ENCODE measurements at regions not wholly inside any gene's neighbourhood (a gene's known extent, or its start where the extent isn't known, plus 50 kb on each side); places are given as distances from the start of the nearest gene placed in this dataset.

DNA sequence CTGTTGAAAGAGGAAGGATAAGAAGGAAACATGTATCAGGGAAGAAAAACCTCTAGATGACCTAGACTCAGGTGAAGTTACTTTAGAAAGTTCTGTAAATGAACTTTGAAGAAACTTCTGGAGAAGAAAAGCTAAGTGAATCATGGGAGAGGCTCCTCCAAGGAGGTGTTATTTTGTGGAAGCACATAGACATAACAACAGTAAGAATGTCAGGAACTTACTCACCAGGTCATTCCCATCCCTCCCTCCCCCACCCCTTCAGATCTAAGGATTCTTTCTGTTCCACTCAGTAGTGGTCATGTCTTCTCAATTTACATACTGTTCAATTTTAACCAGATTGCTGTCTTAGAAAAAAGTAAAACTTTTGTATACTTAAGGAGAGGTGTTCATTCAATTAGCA lies 310.5 kb upstream of the DDX53 start:
- no peak overlapping the region for H3K27ac ChIP-seq
- no peak overlapping the region for H3K4me3 ChIP-seq
- H3K4me1 ChIP-seq = no peaks in the 10 kb centered on the region
- no peaks in the 10 kb centered on the region for H3K9me3 ChIP-seq
- H3K27me3 ChIP-seq = no peaks in the 10 kb centered on the region
- intact Hi-C loops (cut with DNase I) = no loop called here
- H3K36me3 ChIP-seq = no peaks in the 10 kb centered on the region
- no peak for DNase-seq (ENCODE audit: low spot score in 2 of 2)
- TF ChIP-seq, protein P1, sequence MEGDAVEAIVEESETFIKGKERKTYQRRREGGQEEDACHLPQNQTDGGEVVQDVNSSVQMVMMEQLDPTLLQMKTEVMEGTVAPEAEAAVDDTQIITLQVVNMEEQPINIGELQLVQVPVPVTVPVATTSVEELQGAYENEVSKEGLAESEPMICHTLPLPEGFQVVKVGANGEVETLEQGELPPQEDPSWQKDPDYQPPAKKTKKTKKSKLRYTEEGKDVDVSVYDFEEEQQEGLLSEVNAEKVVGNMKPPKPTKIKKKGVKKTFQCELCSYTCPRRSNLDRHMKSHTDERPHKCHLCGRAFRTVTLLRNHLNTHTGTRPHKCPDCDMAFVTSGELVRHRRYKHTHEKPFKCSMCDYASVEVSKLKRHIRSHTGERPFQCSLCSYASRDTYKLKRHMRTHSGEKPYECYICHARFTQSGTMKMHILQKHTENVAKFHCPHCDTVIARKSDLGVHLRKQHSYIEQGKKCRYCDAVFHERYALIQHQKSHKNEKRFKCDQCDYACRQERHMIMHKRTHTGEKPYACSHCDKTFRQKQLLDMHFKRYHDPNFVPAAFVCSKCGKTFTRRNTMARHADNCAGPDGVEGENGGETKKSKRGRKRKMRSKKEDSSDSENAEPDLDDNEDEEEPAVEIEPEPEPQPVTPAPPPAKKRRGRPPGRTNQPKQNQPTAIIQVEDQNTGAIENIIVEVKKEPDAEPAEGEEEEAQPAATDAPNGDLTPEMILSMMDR (IDR thresholded peaks at IDR 0.05) = no peak

DNA sequence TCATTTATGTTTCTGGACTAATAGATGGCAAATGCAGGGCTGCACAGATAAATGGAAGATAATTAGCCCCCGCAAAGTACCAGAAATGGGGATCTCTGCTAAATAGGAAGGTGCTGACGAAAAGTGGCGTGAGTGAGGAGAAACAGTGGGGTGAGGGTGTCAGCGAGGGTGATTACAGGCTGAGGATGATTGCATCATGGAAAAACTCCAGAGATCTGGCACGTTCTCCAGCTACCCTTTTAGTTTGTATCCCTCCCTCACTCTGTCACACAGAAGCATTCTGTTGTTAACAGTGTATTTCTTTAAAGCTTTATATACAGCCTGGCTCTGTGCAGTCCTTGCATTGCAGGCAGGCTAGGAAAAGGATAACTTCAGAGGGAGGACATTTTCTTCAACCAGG lies 309.6 kb upstream of the DDX53 start:
- Histone ChIP-seq H3K4me1 (no peaks in the 10 kb centered on the region), H3K36me3 (no peaks in the 10 kb centered on the region), H3K4me3 (no peak overlapping the region), H3K9me3 (no peaks in the 10 kb centered on the region), H3K27me3 (no peaks in the 10 kb centered on the region), H3K27ac (no peak overlapping the region)
- DNase-seq (ENCODE audit: low spot score in 2 of 2) = no peak
- intact Hi-C loops (cut with DNase I) = no loop called here
- TF ChIP-seq, protein P1 (IDR thresholded peaks at IDR 0.05) = no peak

DNA sequence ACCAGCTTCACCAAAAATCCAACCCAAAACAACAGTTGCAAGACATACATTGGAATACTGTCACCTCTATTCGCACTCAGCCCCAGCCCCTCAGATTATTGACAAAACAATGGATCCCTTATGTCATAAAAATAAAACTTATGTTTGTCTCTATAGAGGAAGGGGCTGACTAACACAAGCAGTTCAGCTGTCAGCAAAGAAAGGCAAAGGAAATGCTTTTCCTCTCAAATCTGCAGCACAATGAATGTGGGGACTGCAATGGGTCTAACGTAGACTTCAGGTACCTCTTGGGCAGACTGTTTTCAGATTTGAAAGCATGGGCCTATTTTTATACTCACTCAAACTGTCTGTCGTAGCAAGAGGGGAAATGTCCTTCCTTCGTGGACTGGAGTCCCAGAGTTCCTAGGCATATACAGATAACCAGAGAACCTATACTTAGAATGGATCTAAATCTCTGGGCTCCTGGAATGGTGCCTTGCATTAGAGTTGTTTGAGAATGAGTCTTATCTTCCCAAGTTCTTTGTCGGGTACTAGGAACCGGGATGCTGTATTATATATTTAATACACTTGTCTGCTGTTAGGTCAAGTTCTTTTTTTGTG lies 307.7 kb upstream of the DDX53 start:
- TF ChIP-seq, protein P1 (IDR thresholded peaks at IDR 0.05) = no peak
- intact Hi-C loops (cut with DNase I) = no loop called here
- H3K27ac ChIP-seq = no peak overlapping the region
- H3K27me3 ChIP-seq = no peaks in the 10 kb centered on the region
- no peak for DNase-seq (ENCODE audit: low spot score in 2 of 2)
- H3K36me3 ChIP-seq = no peaks in the 10 kb centered on the region
- H3K9me3 ChIP-seq = no peaks in the 10 kb centered on the region
- no peak overlapping the region for H3K4me3 ChIP-seq
- H3K4me1 ChIP-seq = no peaks in the 10 kb centered on the region

DNA sequence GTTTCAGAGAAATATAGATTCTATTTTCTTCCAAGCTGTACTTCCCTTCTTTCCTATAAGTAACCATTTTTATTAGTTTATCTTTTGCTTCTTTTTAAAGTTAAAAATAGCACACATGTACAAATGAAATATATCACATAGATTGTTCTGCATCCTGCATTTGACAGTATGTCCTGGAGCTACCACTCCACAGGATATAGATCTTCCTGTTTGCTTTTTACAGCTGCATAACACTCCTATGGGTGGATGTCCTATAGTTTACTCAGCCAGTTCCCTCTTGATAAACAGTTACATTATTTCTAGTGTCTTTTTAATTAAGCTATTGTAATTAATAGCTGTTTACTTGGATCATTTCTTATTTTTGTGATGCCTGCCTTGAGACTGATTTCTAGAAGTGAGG lies 301.6 kb upstream of the DDX53 start:
- H3K4me3 ChIP-seq = no peak overlapping the region
- no peaks in the 10 kb centered on the region for H3K27me3 ChIP-seq
- no peak for DNase-seq (ENCODE audit: low spot score in 2 of 2)
- no peaks in the 10 kb centered on the region for H3K36me3 ChIP-seq
- intact Hi-C loops (cut with DNase I) = no loop called here
- no peaks in the 10 kb centered on the region for H3K4me1 ChIP-seq
- no peaks in the 10 kb centered on the region for H3K9me3 ChIP-seq
- TF ChIP-seq, protein P1 (IDR thresholded peaks at IDR 0.05) = no peak
- H3K27ac ChIP-seq = no peak overlapping the region

DNA sequence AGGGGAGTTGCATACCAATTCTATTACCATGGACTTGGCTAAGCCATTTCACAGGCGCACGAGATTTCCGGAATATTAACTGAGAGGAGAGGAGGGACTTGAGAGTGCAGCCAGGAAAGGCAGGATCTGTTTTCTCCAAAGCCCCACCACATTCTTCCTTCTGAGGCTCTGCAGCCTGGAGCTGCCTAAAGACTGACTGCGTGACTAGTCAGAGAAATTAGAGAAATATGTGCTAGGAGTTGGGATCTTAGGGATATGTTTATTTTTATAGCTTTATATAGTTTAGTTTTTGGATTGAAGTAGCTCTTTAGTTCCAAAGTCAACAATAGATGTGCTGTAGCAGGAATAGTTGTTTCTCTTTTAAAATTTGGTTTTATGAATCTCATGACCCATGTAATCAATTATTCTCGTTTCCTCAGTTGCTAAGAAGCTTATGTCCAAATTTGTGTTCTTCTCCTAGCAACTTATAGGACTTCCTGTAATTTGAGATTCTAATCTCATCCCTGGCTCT lies 300.1 kb upstream of the DDX53 start:
- peak overlapping the region in 1 of 2 donors; percentile 61 for H3K27ac ChIP-seq

More for the DNA sequence above, 300.1 kb upstream of the DDX53 start:
- Histone ChIP-seq H3K4me3 (peak overlapping the region in 1 of 2 donors; percentile 12), H3K9me3 (peaks cover 0 to 3% of the 10 kb centered on the region in 2 donors), H3K27me3 (no peaks in the 10 kb centered on the region), H3K4me1 (no peaks in the 10 kb centered on the region), H3K36me3 (no peaks in the 10 kb centered on the region)
- intact Hi-C loops (cut with DNase I) = no loop called here
- TF ChIP-seq, protein P1 (IDR thresholded peaks at IDR 0.05) = no peak
- no peak for DNase-seq (ENCODE audit: low spot score in 2 of 2)

Data from ascending aorta (tissue), 2 donors.